ENCODE measurements at regions not wholly inside any gene's neighbourhood (a gene's known extent, or its start where the extent isn't known, plus 50 kb on each side); places are given as distances from the start of the nearest gene placed in this dataset.
A peak's percentile ranks its signal among the peaks of the same experiment; 100 is the strongest.

DNA sequence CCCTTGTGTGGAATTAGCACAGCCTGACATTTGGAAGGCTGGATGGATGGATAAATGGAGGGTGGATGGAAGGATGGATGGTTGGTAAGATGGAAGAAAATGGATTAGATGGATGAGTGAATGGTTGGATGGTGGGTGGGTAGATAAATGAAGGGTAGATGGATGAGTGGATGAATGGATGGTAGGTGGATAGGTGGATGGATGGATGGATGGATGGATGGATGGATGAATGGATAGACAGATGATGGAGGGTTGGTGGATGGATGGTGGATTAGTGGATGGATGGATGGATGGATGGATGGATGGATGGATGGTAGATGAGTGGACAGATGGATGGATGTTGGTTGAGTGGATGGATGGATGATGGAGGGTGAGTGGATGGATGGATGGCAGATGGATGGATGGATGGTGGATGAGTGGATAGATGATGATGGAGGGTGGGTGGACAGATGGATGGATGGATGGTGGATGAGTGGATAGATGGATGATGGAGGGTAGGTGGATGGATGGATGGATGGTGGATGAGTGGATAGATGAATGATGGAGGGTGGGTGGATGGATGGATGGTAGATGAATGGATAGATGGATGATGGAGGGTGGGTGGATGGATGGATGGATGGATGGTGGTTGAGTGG is 175.6 kb upstream of the PPP1R26 start:
- Histone ChIP-seq H3K4me3 (no peak overlapping the region), H3K27me3 (peaks cover 0 to 93% (median 4%) of the 10 kb centered on the region in 4 donors), H3K4me1 (no peaks in the 10 kb centered on the region), H3K9me3 (no peaks in the 10 kb centered on the region), H3K27ac (replicated peaks in 1 of 4) (no peak overlapping the region), H3K36me3 (no peaks in the 10 kb centered on the region)
- TF ChIP-seq, protein P1, sequence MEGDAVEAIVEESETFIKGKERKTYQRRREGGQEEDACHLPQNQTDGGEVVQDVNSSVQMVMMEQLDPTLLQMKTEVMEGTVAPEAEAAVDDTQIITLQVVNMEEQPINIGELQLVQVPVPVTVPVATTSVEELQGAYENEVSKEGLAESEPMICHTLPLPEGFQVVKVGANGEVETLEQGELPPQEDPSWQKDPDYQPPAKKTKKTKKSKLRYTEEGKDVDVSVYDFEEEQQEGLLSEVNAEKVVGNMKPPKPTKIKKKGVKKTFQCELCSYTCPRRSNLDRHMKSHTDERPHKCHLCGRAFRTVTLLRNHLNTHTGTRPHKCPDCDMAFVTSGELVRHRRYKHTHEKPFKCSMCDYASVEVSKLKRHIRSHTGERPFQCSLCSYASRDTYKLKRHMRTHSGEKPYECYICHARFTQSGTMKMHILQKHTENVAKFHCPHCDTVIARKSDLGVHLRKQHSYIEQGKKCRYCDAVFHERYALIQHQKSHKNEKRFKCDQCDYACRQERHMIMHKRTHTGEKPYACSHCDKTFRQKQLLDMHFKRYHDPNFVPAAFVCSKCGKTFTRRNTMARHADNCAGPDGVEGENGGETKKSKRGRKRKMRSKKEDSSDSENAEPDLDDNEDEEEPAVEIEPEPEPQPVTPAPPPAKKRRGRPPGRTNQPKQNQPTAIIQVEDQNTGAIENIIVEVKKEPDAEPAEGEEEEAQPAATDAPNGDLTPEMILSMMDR (IDR thresholded peaks at IDR 0.05), result no peak
- TF ChIP-seq EP300 (IDR thresholded peaks at IDR 0.05) (no peak), POLR2A (IDR thresholded peaks at IDR 0.05; ENCODE audit: low read depth) (no peak), POLR2AphosphoS5 (IDR thresholded peaks at IDR 0.05) (no peak)
- DNase-seq (ENCODE audit: extremely low spot score), result no peak
- intact Hi-C loops (cut with DNase I), result no loop called here

DNA sequence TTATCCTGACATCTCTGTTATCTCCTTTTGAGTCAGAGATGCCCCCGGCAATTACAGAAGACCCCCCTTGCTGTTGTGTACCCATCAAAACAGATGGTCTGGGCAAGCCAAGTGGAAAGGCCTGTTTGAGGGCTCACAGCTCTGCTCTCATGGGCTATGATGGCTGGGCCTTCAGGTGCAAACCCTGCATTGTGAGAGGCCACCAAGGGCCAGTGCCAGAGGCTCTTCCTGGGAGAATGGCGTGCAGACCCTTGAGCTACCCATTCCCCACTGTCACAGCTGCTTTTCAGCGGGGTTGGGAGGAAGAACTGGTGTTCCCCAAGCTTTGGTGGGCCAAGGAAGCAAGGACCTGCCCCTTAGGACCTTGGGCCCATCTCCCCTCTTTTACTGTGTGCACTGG is 174.7 kb upstream of the PPP1R26 start:
- TF ChIP-seq POLR2AphosphoS5 (IDR thresholded peaks at IDR 0.05), result no peak
- no peak for TF ChIP-seq POLR2A (IDR thresholded peaks at IDR 0.05; ENCODE audit: low read depth)
- TF ChIP-seq, protein P1 (IDR thresholded peaks at IDR 0.05), result no peak
- TF ChIP-seq EP300 (IDR thresholded peaks at IDR 0.05), result no peak
- Histone ChIP-seq H3K4me3 (no peak overlapping the region), H3K36me3 (no peaks in the 10 kb centered on the region), H3K4me1 (no peaks in the 10 kb centered on the region), H3K9me3 (no peaks in the 10 kb centered on the region), H3K27me3 (peaks cover 0 to 93% (median 2%) of the 10 kb centered on the region in 4 donors), H3K27ac (replicated peaks in 1 of 4) (no peak overlapping the region)
- no peak for DNase-seq (ENCODE audit: extremely low spot score)
- intact Hi-C loops (cut with DNase I), result no loop called here
- 67% methylated on average over 2 of the region's 3 CpGs for WGBS

DNA sequence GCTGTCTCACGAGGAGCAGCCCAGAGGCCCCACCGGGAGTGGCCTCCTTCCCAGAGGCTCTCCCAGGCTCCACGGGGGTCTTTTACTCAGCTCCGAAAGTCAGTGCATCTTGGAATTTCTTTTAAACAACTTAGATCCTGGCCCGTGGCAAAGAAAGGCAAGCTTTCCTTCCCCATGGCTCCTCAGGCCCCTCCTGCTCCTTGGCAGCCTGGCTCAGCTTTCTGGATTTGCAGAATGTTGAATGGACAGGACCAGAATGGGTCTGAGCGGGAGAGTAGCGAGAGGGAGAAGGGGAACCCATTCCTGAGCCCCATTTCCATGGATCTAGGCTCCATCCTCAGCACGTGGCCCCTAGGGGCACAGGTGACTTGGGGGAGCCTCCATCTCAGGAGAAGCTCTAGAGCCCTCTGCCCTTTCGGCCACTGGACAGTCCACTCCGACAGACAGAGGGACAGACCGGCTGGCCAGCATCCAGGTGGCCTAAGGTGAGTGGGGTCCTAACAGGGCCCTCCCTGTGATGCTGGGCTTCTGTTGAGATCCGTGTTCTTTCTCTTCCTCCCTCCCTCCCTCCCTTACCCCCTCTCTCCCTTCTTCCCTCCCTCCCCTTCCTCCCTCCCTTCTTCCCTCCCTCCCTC is 173.9 kb upstream of the PPP1R26 start:
- Histone ChIP-seq H3K9me3 (no peaks in the 10 kb centered on the region), H3K4me1 (no peaks in the 10 kb centered on the region), H3K27ac (replicated peaks in 1 of 4) (no peak overlapping the region), H3K27me3 (peaks cover 0 to 93% (median 0%) of the 10 kb centered on the region in 4 donors), H3K4me3 (no peak overlapping the region), H3K36me3 (no peaks in the 10 kb centered on the region)
- TF ChIP-seq, protein P1 (IDR thresholded peaks at IDR 0.05), result no peak
- TF ChIP-seq POLR2AphosphoS5 (IDR thresholded peaks at IDR 0.05) (no peak), EP300 (IDR thresholded peaks at IDR 0.05) (no peak), POLR2A (IDR thresholded peaks at IDR 0.05; ENCODE audit: low read depth) (no peak)
- 75% methylated on average over 12 of the region's 12 CpGs for WGBS
- no peak for DNase-seq (ENCODE audit: extremely low spot score)
- intact Hi-C loops (cut with DNase I), result no loop called here

DNA sequence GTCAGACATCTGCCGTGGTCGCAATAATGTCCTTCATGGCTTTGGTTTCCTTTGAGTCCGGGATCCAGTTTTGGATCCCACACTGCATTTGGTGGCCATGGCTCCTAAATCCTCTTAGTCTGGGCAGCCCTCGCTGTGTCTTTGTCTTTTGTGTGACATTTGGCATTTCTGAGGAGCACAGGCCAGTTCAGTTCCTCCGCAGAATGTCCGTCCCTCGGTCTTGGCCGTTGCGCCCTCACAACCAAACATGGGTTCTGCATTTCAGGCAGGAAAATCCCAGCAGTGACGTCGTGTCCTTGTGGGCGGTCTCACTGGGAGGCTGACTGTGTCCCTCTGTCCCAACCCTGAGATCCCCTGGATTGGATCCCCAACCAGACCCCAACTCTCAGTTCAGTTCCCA is 172.9 kb upstream of the PPP1R26 start:
- no peaks in the 10 kb centered on the region for H3K36me3 ChIP-seq
- peaks cover 0 to under 1% (median 0%) of the 10 kb centered on the region in 4 donors for H3K9me3 ChIP-seq
- H3K4me1 ChIP-seq, result no peaks in the 10 kb centered on the region
- TF ChIP-seq, protein P1 (IDR thresholded peaks at IDR 0.05), result no peak
- TF ChIP-seq POLR2A (IDR thresholded peaks at IDR 0.05; ENCODE audit: low read depth) (no peak), POLR2AphosphoS5 (IDR thresholded peaks at IDR 0.05) (no peak), EP300 (IDR thresholded peaks at IDR 0.05) (no peak)
- peaks cover 0 to 87% (median 0%) of the 10 kb centered on the region in 4 donors for H3K27me3 ChIP-seq
- no peak for DNase-seq (ENCODE audit: extremely low spot score)
- intact Hi-C loops (cut with DNase I), result no loop called here
- 86% methylated on average over 12 of the region's 12 CpGs for WGBS
- H3K27ac ChIP-seq (replicated peaks in 1 of 4), result peak overlapping the region in 2 of 4 donors; percentile 23 to 33
- no peak overlapping the region for H3K4me3 ChIP-seq
